Hematopoietic multipotent progenitor cell treated with erythropoietin and hydrocortisone succinate and interleukin-3 and kit ligand, for 4 days (in vitro differentiated cells): ENCODE measurements at regions not wholly inside any gene's neighbourhood (a gene's known extent, or its start where the extent isn't known, plus 50 kb on each side); places are given as distances from the start of the nearest gene placed in this dataset.

Experiments
- DNase-seq: peaks from one replicate; pipeline ENCODE4 v3.0.0-alpha.2; 2015

- no peak for DNase-seq
Observed at GRCh38 chr3:74346896-74347295, 267.6 kb downstream of the CNTN3 start.

- no peak for DNase-seq
Observed at GRCh38 chr3:74345701-74346100, 268.8 kb downstream of the CNTN3 start.

GRCh38 chr3:74344865-74345440 lies 269.5 kb downstream of the CNTN3 start:
- no peak for DNase-seq

GRCh38 chr3:74343391-74343790 lies 271.1 kb downstream of the CNTN3 start:
- no peak for DNase-seq

- no peak for DNase-seq
Observed at GRCh38 chr3:74338998-74339397, 275.5 kb downstream of the CNTN3 start.

GRCh38 chr3:74332165-74332564 lies 282.3 kb downstream of the CNTN3 start:
- no peak for DNase-seq

GRCh38 chr3:74331711-74332110 lies 282.7 kb downstream of the CNTN3 start:
- no peak for DNase-seq

- DNase-seq, result no peak
Observed at GRCh38 chr3:74329096-74329495, 285.4 kb downstream of the CNTN3 start.

- no peak for DNase-seq
Observed at GRCh38 chr3:74328435-74328834, 286.0 kb downstream of the CNTN3 start.

GRCh38 chr3:74315291-74315690 lies 299.2 kb downstream of the CNTN3 start:
- DNase-seq, result no peak

- DNase-seq, result no peak
Observed at GRCh38 chr3:74314696-74315095, 299.8 kb downstream of the CNTN3 start.

GRCh38 chr3:74309716-74310115 lies 304.7 kb downstream of the CNTN3 start:
- no peak for DNase-seq

GRCh38 chr3:74304424-74304823 lies 310.0 kb downstream of the CNTN3 start:
- DNase-seq, result no peak

- DNase-seq, result no peak
Observed at GRCh38 chr3:74303711-74304110, 310.7 kb downstream of the CNTN3 start.

GRCh38 chr3:74302969-74303368 lies 311.5 kb downstream of the CNTN3 start:
- DNase-seq, result no peak

GRCh38 chr3:74302281-74302680 lies 312.2 kb downstream of the CNTN3 start:
- no peak for DNase-seq

- no peak for DNase-seq
Observed at GRCh38 chr3:74301056-74301455, 313.4 kb downstream of the CNTN3 start.

- no peak for DNase-seq
Observed at GRCh38 chr3:74295479-74295878, 319.0 kb downstream of the CNTN3 start.

- DNase-seq, result no peak
Observed at GRCh38 chr3:74288761-74289160, 325.7 kb downstream of the CNTN3 start.

GRCh38 chr3:74287557-74287956 lies 326.9 kb downstream of the CNTN3 start:
- DNase-seq, result no peak

- DNase-seq, result no peak
Observed at GRCh38 chr3:74282202-74282601, 332.3 kb downstream of the CNTN3 start.

- DNase-seq, result no peak
Observed at GRCh38 chr3:74281705-74282104, 332.8 kb downstream of the CNTN3 start.

- DNase-seq, result no peak
Observed at GRCh38 chr3:74273555-74274402, 340.7 kb downstream of the CNTN3 start.

- DNase-seq, result no peak
Observed at GRCh38 chr3:74273091-74273490, 341.4 kb downstream of the CNTN3 start.

- DNase-seq, result no peak
Observed at GRCh38 chr3:74271541-74271940, 342.9 kb downstream of the CNTN3 start.
